HT-29 (cell line): ENCODE measurements at regions not wholly inside any gene's neighbourhood (a gene's known extent, or its start where the extent isn't known, plus 50 kb on each side); places are given as distances from the start of the nearest gene placed in this dataset.
A peak's percentile ranks its signal among the peaks of the same experiment; 100 is the strongest.
"Not testable (repeated sequence)": the region's sequence is repeated elsewhere in the genome, so short reads cannot be mapped to it uniquely, and the experiment has no call there.

Source experiments
- DNase-seq: peaks from one replicate; pipeline ENCODE4 v3.0.0-alpha.2; 2015; ENCODE audit warnings: low spot score

- peak; percentile 88 for DNase-seq
Measured at GRCh38 chr4:89497517-89498308, 190.1 kb upstream of the GPRIN3 start.

- no peak for DNase-seq
Measured at GRCh38 chr4:89496851-89497250, 189.3 kb upstream of the GPRIN3 start.

- no peak for DNase-seq
Measured at GRCh38 chr4:89493367-89493766, 185.8 kb upstream of the GPRIN3 start.

- peak; percentile 50 for DNase-seq
Measured at GRCh38 chr4:89492581-89493071, 185.0 kb upstream of the GPRIN3 start.

DNA sequence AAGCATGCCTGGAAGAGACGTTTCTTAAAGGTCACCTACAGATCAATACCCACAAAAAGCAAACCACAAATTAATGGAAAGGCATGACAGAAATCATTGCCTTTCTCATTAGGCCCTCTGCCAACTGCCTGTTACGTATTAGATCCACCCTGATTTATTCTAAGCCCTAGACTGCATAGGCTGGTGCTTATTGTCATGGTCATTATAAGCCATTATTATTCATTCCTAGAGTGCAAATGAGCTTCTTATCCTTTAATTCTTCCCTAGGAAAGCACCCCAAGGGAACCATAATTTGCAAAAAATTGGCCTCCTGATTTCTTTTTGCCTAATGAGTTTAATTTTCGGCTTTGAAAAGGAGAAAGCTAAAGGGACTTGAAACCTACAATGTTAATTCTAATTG lies 184.2 kb upstream of the GPRIN3 start:
- peak; percentile 34 for DNase-seq

DNA sequence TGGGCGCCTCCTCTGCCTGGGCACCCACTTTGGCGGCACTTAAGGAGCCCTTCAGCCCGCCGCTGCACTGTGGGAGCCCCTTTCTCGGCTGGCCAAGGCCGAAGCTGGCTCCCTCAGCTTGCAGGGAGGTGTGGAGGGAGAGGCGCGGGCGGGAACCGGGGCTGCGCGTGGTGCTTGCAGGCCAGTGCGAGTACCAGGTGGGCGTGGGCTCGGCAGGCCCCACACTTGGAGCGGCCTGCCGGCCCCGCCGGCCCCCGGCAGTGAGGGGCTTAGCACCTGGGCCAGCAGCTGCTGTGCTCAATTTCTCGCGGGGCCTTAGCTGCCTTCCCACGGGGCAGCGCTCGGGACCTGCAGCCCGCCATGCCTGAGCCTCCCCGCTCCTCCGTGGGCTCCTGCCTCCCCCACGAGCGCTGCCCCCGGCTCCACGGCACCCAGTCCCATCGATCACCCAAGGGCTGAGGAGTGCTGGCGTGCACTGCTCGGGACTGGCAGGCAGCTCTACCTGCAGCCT lies 182.4 kb upstream of the GPRIN3 start:
- not testable (repeated sequence) for DNase-seq

DNA sequence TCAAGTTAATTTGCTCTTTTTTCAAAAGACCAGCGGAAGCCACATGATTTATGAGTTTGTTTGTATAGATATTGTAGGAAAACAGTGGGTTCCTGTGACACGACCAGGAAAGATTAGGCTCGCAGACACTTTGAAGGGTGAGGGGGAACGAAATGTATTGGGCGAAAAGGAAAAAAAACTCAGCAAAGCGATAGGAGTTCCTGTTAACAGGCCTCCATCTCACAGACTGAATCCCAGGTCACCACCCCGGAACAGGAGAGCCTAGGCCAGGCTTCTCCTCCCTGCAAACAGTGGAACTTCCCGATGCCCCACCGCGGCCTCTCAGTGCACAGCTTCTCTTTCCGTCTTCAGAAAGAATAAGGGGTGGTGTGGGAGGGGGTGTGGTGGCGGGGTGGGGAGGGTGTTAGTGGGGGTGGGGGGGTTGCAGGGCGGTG lies 181.8 kb upstream of the GPRIN3 start:
- DNase-seq: no peak

GRCh38 chr4:89488736-89489135 lies 181.1 kb upstream of the GPRIN3 start:
- DNase-seq: peak; percentile 77

DNA sequence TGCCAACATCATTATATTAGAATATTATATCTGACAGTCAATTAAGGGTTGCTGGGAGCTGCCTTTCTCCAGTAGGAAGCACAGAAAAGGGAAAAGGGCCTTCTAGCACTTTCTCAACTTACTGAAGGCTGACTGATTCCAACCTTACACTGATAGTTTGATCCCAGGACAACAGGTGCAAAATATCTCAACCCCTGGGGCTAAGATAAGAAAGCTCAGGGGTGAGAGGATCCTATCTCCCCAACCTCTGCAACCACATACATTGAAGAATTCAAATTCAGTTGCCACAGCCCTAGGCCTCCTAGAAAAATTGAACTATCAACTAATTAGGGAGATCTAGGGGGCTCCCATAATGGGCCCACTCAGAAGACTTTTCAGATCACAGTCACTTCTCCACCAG lies 179.1 kb upstream of the GPRIN3 start:
- no peak for DNase-seq

DNA sequence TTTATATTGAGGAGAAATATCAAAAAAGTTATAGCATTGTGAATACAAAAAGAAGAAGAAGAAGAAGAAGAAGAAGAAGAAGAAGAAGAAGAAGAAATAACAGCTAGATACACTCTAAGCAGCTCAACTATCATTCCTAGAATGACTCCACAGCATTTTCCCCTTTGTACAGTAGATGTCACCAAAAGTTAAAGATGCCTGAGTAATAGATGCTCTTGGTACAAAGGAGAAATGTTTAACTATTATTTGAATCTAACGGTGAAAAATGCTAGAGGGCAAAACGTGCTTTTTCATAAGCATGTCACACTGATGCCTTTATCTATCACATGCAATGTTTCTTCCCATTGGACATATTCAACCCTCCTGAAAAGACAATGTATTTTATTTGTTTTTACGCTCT lies 178.4 kb upstream of the GPRIN3 start:
- DNase-seq: peak; percentile 69

DNA sequence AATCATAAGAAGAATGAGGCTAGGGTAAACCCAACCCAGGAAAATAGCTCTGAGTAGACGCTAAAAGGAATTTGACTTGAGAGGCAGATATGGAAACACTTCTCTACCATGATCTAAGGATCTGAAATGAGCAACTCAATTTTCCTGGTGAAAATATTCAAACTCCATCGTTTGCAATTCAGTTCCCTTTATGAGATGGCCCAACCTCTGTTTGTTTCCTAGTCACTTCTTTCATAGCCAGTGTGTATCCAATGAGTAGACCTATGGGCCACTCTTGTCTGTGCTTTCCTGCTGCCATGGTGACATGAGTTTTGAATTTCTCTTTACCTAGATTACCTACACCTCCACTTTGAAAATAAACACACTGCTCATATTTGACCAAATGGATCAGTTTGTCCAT lies 176.2 kb upstream of the GPRIN3 start:
- no peak for DNase-seq

DNA sequence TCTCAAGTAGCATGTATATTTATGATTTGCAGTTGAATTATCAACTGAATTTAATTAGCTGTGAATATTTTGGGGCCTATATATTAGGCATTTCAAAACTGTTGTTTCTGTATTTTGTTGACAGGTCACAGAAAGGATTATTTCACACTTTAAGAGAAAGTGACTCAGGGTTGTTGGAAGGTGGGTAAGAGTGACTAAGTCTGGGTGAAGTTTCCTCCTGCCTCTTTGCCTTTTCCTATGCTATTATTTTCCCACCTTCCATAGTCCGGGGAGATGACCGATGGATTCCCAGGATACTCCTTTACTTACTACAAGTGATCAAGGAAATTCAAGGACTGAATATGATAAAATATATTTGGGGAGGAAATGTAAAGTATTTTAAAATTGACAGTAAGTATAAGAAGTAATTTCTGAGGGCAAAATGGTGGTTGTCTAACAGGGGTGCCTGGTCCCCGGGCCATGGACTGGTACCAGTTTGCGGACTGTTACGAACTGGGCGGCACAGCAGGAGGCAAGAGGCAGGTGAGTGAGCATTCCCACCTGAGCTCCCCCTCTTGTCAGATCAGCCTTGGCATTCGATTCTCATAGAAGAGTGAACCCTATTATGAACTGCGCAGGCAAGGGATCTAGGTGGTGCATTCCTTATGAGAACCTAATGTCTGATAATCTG lies 175.5 kb upstream of the GPRIN3 start:
- no peak for DNase-seq

DNA sequence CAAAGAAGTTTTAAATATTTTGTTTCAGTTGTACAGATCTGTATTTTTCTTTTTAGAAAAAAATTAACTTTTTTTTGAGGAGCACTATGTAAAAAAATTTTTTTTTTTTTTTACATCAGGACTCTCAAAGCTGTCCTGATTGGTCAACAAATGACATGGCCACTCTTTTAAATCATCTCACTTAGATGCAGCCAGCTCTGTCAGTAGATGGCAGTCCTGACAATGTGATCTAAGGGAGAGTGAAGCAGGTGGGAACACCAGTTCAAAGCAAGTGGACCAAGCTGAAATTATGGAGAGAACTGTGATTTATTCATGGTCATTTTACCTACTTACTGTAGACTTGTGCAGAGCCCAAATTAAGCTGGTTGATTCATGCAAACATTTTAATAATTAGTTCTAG lies 174.7 kb upstream of the GPRIN3 start:
- DNase-seq: peak; percentile 76

- DNase-seq: peak; percentile 34
Measured at GRCh38 chr4:89469930-89470375, 162.4 kb upstream of the GPRIN3 start.

GRCh38 chr4:89469516-89469915 lies 161.9 kb upstream of the GPRIN3 start:
- DNase-seq: no peak

DNA sequence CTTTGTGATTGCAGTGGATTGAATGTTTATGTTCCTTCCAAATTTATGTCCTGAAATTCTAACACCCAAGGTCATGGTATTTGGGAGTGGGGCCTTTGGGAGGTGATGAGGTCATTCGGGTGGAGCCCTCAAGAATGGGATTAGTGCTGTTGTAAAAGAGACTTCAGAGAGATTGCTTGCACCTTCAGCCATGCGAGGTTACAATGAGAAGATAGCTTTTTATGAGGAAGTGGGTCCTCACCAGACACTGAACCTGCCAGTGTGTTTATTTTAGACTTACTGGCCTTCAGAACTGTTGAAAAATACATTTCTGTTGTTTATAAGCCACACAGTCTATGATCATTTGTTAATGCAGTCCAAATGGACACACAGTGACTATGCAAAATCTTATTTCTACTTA lies 161.0 kb upstream of the GPRIN3 start:
- DNase-seq: no peak

- no peak for DNase-seq
Measured at GRCh38 chr4:89463341-89463740, 155.7 kb upstream of the GPRIN3 start.

GRCh38 chr4:89447543-89447942 lies 139.9 kb upstream of the GPRIN3 start:
- DNase-seq: no peak

GRCh38 chr4:89446193-89446592 lies 138.6 kb upstream of the GPRIN3 start:
- DNase-seq: no peak

DNA sequence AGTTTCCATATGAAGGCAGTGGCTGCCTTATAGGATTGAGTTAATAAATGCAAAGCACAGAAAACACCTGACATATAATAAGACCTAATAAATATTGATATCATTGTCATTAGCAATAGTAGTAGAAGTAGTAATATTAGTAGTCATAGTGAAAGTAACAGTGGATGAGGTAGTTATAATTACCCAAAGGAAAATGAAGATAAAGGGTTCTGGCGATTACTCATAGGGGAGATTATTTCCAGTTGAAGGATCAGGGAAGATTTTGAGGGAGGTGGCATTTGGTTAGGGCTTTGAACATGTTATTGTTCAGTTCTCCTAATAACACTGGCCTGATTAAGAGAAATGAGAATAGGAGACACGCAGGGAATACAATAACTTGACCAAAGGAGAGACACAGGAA lies 131.9 kb upstream of the GPRIN3 start:
- DNase-seq: no peak

GRCh38 chr4:89438102-89438831 lies 130.7 kb upstream of the GPRIN3 start:
- DNase-seq: peak; percentile 78

DNA sequence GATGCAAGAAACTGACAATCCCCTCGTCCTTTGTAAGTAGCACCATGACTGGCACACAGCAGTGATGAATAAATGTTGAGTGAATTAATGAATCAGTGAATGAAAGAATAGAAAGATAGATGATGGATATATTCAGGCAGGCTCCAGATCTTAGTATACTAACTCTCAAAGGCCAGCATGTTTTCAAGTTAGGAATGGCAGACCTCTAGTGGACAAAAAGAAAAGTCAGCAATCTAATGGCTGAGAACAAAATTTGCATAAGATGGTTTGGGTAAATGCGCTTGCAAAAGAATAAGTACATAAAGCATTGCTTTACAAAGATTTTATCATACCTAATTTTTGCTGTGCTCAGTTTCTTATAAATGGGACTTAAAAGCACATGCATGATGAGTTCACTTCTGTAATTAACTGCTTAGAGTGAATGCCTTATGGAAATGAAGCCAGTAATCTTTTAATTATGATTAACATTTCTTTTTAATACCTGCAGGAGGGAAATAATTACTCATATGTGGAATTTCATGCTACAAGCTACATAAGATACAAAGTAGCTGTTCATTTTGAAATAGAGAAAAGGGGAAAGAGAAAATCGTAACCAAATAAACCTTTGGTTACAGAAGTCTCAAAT lies 126.9 kb upstream of the GPRIN3 start:
- DNase-seq: peak; percentile 54
